GM10248 (cell line): ENCODE measurements at regions not wholly inside any gene's neighbourhood (a gene's known extent, or its start where the extent isn't known, plus 50 kb on each side); places are given as distances from the start of the nearest gene placed in this dataset.

Experiments
- CTCF ChIA-PET: fragments of 300-600 bp; sonication (Branson Sonifier 250); formaldehyde crosslinking; extraction: SDS; loops from one replicate; lab custom pipeline; 2021; ENCODE audit warnings: antibody characterized with exemption; lab: Yijun Ruan, JAX
- POLR2A ChIA-PET: fragments of 350-650 bp; sonication (Branson Sonifier 250); formaldehyde crosslinking; extraction: SDS; loops from one replicate; lab custom pipeline; 2020; ENCODE audit warnings: antibody characterized with exemption; lab: Yijun Ruan, JAX
- DNase-seq: peaks from one replicate; pipeline ENCODE4 v3.0.0; 2012; ENCODE audit errors: extremely low spot score
- CTCF ChIP-seq: IDR thresholded peaks from 2 replicates; pipeline ENCODE4 v1.5.1; 2012; ENCODE audit warnings: mild to moderate bottlenecking, low read depth; ENCODE audit errors: extremely low read depth, missing control alignments, control extremely low read depth

- ChIA-PET CTCF (interaction anchor here (1.4 kb wide), 1 partner anchor 9 kb away, joined by 4 read pairs; no protein-coding TSS in a partner anchor), POLR2A (no interaction called here)
- TF ChIP-seq CTCF, result no peak
- DNase-seq, result no peak
These were observed 62.8 kb upstream of the HS3ST2 start for GRCh38 chr16:22751104-22751667.

- ChIA-PET POLR2A (no interaction called here), CTCF (interaction anchor here (1.4 kb wide), 1 partner anchor 10 kb away, joined by 4 read pairs; no protein-coding TSS in a partner anchor)
- DNase-seq, result no peak
- TF ChIP-seq CTCF, result no peak
These were observed 62.3 kb upstream of the HS3ST2 start for GRCh38 chr16:22751685-22752084.

- POLR2A ChIA-PET, result no interaction called here
These were observed 60.5 kb upstream of the HS3ST2 start for GRCh38 chr16:22753451-22753850.

DNA sequence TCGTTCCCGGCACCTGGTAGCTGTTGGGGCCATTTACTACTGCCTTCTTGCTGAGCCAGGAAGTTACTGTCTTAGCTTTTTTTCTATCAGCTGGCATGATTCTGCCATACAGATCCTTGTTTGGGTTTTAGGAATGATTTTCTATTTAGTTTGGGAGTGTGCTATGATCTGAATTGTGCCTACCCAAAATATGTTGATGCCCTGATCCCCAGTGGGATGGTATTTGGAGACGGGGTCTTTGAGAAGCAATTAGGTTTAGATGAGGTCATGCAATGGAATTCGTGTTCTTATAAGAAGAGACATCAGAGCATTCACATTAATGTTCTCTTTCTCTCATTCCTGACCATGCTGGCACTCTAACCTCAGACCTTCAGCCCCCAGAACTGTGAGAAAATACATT, 59.4 kb upstream of the HS3ST2 start:
- TF ChIP-seq CTCF, result no peak
- ChIA-PET CTCF (no interaction called here), POLR2A (no interaction called here)
- no peak for DNase-seq

More at GRCh38 chr16:22753451-22753850, 60.5 kb upstream of the HS3ST2 start:
- no peak for TF ChIP-seq CTCF
- CTCF ChIA-PET, result no interaction called here
- no peak for DNase-seq

- no peak for TF ChIP-seq CTCF
- CTCF ChIA-PET, result no interaction called here
- POLR2A ChIA-PET, result no interaction called here
- DNase-seq, result no peak
These were observed 56.8 kb upstream of the HS3ST2 start for GRCh38 chr16:22757202-22757601.

DNA sequence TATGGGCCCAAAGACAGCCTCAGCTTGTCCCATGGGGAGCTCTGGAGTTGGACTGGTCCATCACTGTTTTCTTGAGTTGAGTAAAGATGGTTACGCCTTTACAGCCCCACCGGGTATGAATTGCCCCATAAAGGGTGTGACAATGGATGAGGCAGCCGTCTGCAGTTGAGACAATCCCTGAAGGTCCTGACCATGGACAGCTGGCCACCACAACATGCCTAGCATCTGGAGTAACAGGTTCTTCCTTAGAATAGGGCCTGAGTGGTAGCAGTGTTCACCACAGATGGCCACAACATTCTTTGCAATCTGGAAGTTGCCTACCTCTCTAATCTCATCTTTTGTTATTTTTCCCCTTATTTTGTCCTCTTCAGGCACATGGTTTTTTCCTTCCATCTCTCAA, 51.5 kb upstream of the HS3ST2 start:
- CTCF ChIA-PET, result no interaction called here
- no peak for TF ChIP-seq CTCF
- POLR2A ChIA-PET, result no interaction called here
- no peak for DNase-seq
